ENCODE measurements at regions not wholly inside any gene's neighbourhood (a gene's known extent, or its start where the extent isn't known, plus 50 kb on each side); places are given as distances from the start of the nearest gene placed in this dataset.
"Not testable (repeated sequence)": the region's sequence is repeated elsewhere in the genome, so short reads cannot be mapped to it uniquely, and the experiment has no call there.

DNA sequence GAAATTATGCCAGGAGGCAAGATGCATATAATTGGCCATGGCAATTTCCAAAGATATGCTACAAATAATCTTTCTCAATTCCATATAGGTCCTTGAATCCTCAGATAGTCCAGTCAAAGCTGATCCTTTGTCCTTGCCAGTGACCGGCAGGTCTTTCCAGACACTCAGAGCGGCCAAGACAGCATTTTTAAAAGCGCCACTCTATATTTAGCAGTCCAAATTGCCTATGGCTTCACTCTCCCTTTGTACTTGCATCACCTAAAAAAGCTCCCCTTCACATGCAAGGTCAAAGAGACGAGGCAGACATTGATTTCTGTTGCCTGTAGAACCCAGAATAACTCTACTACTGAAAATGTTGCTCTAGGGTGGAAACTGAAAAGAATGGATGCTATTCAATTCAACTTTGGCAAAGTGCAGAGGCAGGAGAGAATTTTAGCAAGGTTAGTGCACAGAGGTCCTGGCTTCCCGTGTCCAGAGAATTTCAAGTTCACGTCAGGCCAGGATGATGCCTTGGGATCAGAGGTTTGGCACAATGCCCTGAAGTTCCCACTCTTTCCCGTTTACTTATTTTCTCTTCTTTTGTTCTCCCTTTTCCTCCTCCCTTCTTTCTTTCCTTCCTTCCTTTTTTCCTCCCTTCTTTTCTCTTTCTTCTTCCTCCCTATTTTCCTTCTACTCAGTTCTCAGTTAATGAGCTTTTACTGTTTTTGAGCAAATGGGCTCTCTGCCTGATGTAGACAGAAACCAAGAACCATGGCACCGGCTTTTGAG, 108.5 kb downstream of the KCNK1 start:
- DNase-seq (ENCODE audit: low read depth): no peak

DNA sequence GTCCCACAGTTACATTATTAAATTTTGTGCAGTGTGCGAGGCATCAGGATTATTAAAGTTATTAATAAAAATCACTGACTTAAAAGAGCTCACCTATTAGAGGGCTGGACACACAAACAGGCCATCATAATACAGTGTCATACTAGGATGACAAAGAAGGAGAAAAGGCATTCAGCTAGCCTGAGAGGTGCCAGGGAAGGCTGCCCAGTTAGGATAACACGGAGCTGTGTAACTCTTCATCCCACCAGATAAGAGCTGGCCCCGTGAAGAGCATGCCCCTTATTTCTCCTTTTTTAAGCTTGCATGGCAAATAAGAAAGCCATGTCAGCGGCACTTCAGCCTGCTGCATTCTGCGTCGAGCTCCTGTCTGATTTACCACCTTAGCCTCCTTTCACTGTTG, 109.5 kb downstream of the KCNK1 start:
- no peak for DNase-seq (ENCODE audit: low read depth)

DNA sequence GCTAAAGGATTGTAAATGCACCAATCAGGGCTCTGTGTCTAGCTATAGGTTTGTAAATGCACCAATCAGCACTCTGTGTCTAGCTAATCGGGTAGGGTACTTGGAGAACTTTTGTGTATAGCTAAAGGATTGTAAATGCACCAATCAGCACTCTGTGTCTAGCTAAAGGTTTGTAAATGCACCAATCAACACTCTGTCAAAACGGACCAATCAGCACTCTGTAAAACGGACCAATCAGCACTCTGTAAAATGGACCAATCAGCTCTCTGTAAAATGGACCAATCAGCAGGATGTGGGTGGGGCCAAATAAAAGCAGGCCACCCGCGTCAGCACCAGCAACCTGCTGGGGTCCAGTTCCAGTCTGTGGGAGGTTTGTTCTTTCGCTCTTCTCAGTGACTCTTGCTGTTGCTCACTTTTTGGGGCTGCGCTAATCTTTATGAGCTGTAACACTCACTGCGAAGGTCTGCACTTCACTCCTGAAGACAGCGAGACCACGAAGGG, 110.3 kb downstream of the KCNK1 start:
- not testable (repeated sequence) for DNase-seq (ENCODE audit: low read depth)

DNA sequence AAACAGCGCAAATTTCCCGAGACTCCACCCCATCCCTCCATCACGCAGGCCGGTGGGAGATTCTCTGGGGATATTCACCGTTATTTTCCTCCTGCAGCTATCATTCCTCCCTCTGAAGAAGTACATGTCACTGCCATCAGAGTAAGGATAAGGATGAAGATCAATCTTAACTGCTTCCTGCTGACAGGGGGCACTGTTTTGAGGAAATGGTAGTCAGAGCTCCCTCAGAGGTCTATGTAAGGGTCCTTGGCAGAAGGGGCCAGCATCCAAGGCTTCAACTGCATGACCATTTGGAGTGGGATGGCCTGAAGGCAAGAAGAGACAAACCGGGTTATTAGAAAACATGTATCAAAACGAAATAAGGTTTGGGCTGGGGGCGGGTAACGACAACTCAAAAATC, 111.5 kb downstream of the KCNK1 start:
- no peak for DNase-seq (ENCODE audit: low read depth)

DNA sequence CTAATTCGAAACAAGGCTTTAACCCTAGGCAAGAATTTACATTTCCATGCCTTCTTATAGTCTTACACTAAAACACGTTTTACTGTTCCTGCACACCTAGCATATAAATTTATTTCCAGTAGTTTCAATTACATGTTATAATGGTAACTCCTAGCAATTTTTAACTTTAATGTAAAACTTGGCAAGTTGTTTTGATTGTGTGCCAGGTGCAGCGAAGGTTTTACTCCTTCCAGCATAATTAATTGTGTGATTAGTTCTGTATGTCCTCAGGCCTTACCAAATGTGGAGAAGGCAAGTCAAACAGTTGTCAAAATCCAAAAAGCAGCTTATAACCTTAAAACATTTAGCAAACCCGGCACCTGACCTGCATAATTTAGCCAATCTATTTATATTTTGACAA, 114.8 kb downstream of the KCNK1 start:
- no peak for DNase-seq (ENCODE audit: low read depth)

DNA sequence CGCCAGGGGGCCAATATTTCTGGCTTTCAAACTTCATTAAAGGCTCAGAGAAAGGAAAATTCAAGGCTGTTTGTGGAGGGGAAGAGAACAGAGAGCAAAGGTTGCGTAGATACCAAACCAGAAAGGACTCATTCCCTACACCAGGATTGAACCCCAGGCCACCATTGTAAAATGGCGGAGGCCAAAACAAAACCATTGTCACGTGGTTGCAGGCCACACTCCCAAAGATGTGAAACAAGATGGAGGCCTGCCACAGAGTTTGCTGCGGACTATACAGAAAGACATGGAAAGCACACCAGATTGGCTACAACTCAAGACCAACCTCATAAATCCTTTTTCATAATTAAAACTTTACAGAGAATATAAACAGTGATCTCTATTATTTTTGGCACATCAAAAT, 116.5 kb downstream of the KCNK1 start:
- DNase-seq (ENCODE audit: low read depth): no peak

DNA sequence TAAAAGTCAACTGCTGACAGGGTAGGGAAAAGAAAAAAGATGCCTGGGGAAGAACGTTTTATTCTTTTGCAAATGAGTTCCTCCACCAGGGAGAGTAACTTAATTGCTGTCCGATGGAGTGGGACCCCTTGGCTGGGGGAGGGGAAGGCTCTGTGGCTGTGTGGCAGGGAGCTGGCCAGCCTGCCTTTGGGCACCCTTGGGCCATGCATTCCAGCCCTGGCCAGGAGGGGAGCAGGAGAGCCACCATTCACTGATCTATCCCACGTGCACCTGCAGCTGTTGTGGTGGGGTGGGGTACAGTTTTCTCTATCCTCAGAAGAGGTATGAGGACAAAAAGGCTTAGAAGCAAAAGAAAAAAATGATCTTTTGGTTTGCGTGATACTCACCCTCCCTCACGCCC, 116.9 kb downstream of the KCNK1 start:
- DNase-seq (ENCODE audit: low read depth): peak; percentile 18

DNA sequence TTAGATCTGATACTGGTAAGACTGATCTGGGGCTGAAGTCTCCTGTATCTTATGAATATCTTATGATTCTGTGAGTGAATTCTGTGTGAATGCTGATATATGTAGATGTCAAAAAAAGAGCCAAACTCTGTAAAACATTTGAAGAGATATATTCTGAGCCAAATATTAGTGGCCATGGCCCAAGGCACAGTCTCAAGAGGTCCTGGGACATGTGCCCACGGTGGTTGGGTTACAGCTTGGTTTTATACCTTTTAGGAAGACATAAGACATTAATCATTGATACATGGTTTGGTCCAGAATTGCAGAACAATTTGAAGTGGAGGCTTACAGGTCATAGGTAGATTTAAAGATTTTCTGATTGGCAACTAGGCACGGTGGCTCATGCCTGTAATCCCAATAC, 118.3 kb downstream of the KCNK1 start:
- no peak for DNase-seq (ENCODE audit: low read depth)

DNA sequence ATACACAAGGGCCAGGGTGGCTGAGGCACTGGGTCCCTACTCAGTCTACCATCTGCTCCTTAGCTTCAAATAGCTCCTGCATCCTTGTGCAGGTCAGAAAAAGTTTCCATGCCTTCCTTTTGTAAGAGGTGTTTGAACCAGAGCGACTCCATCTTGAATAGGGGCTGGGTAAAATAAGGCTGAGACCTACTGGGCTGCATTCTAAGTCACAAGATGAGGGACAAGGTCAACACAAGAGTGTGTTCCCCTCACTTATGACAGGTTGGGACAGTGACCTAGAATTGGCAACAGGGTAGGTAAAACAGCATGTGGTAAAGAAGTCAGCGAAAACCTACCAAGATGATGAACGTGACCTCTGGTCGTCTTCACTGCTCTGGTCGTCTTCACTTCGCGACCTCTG, 120.5 kb downstream of the KCNK1 start:
- no peak for DNase-seq (ENCODE audit: low read depth)

DNA sequence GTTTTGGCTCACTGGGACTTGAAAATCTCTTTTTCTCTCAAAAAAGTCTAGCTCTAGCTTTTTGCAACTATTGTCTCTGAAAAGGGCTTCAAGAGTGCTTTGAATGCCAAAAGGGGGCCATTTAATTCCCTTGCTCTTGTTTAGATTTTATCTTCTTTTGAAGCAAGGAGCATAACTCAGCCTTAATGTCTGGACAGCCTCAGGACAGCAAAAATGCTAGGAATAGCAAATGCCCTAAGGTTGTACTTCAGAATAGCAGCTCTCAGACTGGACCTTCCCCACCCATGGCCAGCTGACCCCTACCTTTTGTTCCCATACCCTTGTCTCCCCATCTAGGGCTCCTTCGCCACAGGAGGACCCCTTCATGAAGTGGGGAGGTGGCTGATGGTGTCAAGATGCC, 121.4 kb downstream of the KCNK1 start:
- DNase-seq (ENCODE audit: low read depth): no peak

DNA sequence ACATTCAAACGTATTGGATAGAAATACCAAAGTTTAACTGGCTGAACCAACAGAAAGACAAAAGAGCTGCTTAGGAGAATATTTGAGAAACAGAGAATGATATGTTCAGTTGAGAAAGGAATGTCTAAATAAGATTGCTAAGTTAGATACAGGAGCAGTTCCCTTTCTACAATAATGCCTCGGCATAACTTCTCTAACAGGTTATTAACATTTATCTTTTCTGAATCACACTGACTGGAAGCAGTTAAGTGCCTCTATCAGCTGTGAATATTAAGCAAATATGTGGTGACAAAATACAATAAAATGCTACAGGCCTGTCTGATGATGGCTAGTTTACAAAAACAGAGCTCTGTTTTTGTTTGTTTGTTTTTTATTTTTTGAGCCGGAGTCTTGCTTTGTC, 121.9 kb downstream of the KCNK1 start:
- no peak for DNase-seq (ENCODE audit: low read depth)

DNA sequence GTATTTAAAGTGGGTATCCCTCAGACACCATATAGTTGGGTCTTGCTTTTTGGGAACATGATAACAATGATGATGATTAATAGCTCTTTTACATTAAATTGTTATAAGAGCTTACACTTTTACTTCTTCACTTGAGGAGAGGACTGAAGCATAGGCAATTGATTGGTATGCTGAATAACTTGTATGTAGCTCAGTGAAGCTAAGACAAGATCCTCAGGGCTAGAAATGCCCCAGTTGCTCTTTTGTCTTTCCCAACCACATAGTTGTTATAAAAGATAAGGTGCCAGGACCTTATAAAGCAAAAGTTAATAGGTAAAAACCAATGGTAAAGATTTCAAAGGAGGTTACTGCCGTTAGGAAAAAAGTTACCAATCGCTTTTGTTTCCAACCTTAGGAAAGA, 123.4 kb downstream of the KCNK1 start:
- no peak for DNase-seq (ENCODE audit: low read depth)

DNA sequence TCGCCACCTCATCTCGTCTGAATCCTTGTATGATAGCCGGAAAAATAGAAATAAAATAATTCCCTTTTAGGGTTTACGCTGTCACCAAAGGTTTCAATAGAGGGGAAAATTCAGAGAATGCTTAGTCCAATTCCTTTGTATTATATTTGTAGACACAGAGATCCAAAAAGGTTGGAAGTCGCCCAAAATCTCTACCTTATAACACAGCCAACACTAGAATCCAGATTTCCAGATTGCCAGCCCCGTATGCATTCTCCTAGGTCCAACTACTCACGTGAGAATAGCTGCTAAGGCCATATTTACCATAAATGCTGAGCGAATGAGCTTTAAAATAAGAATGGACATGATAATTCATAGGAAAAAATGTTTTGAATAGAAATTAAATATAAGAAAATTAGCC, 124.5 kb downstream of the KCNK1 start:
- DNase-seq (ENCODE audit: low read depth): no peak

DNA sequence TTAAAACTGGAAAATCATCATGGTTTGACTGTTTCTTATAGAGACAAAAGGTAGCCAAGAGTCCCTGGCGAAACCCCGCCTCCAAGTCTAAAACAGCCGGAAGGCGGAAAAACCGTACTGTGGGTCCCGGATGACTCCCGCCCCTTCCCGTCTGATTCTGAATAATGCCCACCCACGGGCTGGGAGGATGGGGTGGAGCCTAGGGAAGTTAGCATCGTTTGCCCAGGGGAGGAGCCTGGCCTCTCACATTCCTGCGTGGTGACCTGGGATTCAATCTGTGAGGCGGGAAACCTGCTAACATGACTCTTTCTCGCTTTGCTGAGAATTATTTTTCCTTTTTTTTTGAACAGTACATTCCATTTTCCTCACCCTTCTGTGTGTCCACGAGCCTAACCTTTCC, 124.9 kb downstream of the KCNK1 start:
- peak; percentile 18 for DNase-seq (ENCODE audit: low read depth)

DNA sequence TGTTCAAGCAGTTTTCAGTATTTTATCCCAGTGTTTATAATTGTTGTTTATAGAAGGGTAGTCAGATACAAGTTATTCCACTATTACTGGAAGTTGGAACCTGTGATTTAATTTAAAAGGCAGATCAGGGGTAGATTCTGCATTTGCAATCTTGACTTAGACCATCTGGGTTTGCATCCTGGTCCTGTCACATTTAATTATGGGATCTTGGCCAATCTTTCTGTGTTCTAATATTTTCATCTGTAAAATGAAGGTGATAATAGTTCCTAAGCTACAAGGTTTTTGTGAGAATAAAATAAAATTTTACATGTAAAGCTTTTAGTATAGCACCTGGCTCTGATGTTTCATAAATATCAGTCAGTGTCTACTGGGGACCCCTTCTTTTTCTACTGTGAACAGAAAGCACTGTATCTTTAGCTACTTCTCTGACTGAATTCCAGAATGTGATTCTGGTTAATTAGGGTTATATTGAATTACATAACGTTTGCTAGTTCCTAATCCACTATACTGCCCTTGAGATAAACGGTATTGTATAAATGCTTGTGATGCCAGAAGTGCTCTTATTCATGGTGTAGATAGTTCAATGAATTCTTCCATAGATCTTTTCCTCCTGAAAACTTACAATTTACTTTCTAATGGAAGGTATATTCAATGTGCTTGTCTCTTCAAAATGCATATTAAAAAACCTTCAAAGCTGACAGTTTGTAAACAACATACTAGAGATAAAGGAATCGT, 131.0 kb downstream of the KCNK1 start:
- no peak for DNase-seq (ENCODE audit: low read depth)

DNA sequence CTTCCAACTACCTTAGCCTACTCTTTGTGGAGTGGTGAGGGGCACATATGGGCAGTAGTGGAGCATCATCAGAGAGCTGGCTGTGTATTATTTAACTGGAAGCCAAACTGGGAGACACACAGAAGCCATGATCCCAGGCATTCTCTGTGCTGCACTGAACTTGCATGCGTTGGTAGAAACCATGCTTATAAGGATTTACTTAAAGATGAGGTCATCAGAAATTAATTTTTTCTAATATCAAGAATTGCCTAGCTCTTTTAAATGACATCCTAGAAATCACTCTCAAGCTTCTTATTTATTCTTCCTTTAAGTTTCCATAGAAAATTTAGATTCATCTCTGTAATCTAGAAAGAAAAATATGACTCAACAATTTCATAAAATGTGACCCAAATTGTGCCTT, 136.2 kb downstream of the KCNK1 start:
- no peak for DNase-seq (ENCODE audit: low read depth)

DNA sequence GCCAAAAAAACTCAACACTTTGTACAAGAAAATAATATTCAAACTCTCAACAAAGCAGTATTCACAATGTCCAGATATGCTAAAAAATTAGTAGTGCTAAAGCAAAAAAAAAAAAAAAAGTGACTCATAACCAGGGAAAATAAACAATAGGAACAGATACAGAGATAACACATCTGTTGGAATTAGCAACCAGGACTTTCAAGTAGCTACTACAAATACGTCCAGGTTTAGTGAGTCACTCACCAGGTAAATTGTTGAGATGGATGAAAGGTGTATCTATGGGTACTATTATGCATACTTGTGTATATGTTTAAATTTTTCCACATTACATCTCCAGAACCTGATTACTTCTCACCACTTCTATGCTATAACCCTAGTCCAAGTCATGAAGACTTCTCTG, 144.8 kb upstream of the SLC35F3 start:
- peak; percentile 7 for DNase-seq (ENCODE audit: low read depth)

DNA sequence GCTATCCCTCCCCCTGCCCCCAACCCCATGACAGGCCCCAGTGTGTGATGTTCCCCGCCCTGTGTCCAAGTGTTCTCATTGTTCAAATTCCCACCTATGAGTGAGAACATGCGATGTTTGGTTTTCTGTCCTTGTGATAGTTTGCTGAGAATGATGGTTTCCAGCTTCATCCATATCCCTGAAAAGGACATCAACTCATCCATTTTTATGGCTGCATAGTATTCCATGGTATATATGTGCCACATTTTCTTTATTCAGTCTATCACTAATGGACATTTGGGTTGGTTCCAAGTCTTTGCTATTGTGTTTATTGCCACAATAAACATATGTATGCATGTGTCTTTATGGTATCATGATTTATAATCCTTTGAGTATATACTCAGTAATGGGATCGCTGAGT, 140.2 kb upstream of the SLC35F3 start:
- DNase-seq (ENCODE audit: low read depth): not testable (repeated sequence)

DNA sequence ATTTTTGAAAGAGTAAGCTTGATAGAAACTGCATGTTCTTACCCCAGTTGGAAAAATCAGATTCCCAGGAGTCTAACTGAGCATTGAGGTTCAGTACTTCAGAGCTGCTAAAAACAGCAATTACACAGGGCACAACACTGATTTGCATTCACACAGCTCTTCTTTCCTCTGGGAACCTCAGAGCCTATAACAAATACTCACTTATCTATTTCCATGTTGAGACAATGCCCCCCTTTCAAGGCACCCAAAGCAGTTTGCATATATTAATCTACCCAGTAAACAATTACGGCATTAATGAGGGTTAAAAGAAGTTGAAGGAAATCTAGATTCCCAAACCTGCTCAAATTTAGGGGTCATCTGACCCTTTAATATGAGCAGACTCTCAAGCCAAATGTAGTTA, 126.9 kb upstream of the SLC35F3 start:
- DNase-seq (ENCODE audit: low read depth): no peak

DNA sequence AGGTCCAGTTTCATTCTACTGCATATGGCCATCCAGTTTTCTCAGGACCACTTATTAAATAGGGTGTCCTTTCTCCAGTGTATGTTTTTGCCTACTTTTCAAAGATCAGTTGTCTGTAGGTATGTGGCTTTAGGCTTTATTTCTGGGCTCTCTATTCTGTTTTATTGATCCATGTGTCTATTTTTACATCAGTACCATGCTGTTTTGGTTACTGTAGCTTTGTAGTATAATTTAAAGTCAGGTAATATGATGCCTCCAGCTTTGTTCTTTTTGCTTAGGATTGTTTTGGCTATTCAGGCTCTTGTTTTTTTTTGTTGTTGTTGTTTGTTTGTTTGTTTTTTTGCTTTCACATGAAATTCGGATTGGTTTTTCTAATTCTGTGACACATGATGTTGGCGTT, 124.4 kb upstream of the SLC35F3 start:
- no peak for DNase-seq (ENCODE audit: low read depth)

DNA sequence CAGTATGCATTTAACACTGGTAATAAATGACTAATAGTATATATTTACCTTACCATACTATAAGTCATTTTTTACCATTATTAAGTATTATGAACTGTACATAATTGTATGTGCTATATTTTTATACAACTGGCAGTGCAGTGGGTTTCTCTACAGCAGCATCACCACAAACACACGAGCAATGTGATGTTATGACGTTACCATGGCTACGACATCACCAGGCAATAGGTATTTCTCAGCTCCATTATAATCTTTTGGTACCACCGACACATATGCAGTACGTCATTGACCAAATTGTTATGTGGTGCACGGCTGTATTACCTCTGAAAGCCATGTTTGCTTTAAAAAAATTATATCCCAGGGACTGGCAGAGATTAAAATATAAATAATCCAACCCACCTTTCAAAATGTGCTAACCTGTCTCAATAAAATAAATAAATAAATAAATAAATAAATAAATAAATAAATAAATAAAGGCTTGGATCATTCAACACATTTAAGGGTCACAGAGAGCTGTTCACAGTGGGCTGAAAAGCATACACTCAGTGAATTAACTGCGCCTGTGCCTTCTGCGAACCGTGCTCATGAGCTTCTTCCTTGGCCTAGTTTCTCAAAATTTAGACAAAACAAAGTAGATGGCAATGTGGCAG, 121.4 kb upstream of the SLC35F3 start:
- DNase-seq (ENCODE audit: low read depth): no peak

DNA sequence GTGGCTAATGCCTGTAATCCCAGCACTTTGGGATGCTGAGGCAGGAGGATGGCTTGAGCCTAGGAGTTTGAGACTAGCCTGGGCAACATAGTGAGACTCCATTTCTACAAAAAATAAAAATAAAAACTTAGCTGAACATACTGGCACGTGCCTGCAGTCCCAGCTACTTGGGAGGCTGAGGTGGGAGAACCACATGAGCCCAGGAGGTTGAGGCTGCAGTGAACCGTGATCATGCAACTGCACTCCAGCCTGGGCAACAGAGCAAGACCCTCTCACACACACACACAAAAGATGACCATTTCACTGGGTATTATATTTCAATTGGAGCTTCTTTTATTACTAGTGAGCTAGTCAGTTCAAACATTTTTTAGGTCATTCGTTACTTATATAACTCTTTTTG, 116.9 kb upstream of the SLC35F3 start:
- DNase-seq (ENCODE audit: low read depth): no peak

DNA sequence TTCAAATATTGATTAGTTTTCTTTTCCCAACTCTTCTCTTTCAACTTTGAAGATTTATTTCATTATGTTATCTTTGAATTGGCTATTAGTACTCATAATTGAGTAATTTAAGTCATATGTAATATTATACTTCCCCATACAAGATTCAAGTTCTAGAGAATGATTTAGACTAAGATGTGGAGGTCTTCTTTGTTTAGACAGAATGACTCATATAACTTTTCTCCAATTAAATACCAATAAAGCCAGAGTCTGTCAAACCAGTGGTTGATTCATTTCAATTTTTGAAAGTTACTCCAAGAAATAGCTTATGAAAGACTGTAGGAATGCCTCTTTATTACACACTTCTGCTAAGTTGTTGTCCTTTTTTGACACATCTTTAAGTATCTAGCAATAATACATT, 115.8 kb upstream of the SLC35F3 start:
- no peak for DNase-seq (ENCODE audit: low read depth)

Measured in HT1080 (cell line).